Germinal center (tissue), 1 donor: ENCODE measurements at regions not wholly inside any gene's neighbourhood (a gene's known extent, or its start where the extent isn't known, plus 50 kb on each side); places are given as distances from the start of the nearest gene placed in this dataset.
"Not testable (repeated sequence)": the region's sequence is repeated elsewhere in the genome, so short reads cannot be mapped to it uniquely, and the experiment has no call there.

ENCODE experiments used
- DNase-seq: peaks from one replicate; pipeline ENCODE4 v3.0.0; 2012; ENCODE audit warnings: mixed read lengths, low spot score

GRCh38 chr6:28802417-28803336 is 121.1 kb downstream of the TRIM27 start:
- DNase-seq = no peak

DNA sequence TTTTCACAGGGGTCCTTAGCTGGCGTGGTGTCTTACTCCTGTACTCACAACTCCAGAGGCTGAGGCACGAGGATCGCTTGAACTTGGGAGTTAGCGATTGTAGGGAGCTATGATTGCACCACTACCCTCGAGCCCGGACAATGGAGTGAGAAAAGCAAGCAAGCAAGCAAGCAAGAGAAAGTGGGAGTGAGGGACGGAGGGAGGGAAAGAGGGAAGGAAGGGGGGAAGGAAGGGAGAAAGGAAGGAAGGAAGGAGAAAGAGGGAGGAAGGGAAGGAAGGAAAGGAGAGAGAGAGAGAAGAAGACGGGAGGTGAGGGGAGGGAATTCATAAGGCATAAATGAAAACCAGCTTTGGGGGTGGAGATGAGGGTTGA is 120.5 kb downstream of the TRIM27 start:
- DNase-seq = no peak

- DNase-seq = no peak
Observed at GRCh38 chr6:28807682-28808280, 116.0 kb downstream of the TRIM27 start.

- no peak for DNase-seq
Observed at GRCh38 chr6:28808383-28808782, 115.4 kb downstream of the TRIM27 start.

DNA sequence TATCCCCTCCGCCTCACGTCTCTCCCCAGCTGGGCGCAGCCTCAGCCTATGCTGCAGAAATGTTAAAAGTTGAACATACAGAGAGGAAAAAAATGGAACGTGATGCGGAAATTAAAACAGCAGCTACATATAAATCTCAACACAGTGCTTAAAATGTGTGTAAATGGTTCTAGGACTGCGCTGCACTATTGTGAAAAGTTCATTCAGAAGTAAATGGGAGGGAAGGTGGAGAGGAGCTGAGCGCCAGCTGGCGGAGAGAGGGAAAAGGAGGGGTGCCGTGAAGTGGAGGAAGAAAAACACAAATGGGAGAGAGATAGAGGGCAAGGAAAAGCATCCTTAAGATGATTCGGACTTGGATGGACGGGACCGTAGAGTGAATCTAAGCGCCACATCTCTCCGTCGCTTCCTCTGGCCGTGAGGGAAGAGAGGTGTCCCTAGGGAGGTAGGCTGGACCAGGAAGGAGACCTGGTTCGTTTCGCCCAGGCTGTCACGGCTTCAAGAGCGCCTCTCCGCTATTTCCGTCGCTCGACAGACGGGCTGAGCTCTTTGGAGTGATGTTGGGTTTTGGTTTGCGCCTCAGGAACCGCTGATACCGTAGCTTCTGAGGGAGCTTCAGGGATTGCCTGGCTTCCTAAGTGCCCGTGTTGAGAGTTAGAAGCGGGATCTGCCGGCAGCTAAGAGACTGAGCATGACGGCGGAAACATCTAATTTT is 113.7 kb downstream of the TRIM27 start:
- no peak for DNase-seq

GRCh38 chr6:28810659-28811053 is 113.1 kb downstream of the TRIM27 start:
- no peak for DNase-seq

DNA sequence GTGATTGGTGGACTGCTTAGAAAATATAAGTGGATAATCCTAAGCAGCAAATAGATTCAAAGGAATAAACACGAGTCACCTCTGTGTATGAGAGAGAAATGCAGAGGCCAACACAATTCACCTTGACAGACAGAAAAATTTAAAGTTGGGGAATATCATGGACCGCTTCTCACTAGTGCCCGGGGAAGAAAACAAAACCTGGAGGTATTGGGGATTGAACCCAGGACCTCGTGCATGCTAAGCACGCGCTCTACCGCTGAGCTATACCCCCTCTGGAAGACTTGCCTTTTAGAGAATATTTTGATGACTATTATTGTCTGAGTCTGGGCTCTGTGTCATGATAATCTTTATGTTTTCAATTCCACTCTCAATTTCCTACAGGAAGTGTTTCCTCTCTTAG is 111.9 kb downstream of the TRIM27 start:
- no peak for DNase-seq

DNA sequence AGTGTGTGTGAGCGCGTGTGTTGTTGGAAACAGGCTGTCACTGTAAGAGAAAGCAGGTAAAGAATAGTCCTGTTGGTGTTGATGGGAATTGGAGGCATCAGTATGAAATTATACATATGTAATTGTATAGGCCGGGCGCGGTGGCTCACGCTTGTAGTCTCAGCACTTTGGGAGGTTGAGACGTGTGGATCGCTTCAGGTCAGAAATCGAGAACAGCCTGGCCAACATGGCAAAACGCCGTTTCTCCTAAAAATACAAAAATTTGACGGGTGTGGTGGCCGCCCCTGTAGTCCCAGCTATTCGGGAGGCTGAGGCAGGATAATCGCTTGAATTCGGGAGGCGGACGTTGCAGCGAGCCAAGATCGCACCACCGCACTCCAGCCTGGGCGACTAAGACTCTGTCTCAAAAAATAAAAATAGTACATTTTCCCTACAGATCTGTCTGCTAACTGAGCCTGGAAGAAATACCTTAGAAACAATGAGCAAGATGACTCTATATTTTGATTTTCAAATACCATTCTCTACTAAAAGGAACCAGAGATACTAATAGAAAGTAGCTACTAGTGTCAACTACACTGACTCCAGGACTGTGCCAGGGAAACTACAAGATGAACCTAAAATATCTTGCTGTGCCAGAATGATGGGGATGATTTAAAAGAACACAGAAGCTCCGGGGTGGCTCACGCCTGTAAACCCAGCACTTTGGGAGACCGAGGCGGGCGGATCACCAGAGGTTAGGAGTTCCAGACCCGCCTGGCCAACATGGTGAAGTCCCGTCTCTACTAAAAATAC is 110.8 kb downstream of the TRIM27 start:
- DNase-seq = no peak

- no peak for DNase-seq
Observed at GRCh38 chr6:28814032-28814976, 109.5 kb downstream of the TRIM27 start.

DNA sequence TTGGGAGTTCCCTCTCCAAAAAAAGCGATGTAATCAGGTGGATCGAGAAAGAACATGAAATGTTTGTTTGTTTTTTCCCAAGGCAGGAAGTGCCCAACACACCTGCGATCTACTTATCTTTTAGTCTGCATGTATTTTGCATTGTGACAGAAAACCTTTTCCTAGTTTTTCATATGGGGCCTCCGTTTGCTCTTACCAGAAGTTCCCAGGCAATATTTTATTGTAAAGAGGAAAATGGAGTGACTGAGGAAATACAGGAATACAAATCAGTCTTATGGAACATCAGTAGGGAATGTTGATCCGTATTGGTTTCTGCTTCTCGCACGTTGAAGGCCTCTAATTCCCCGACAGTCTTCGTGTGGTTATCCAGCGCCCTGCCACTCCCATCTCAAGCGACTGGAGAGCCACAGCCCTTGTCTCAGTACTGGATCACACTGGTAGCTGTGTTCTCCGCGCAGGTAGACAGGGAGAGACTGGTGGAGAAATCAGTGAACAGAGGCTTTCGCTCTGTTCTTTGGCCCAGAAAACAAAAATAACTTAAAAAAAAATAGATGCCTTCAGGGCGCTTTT is 107.4 kb downstream of the TRIM27 start:
- DNase-seq = no peak

DNA sequence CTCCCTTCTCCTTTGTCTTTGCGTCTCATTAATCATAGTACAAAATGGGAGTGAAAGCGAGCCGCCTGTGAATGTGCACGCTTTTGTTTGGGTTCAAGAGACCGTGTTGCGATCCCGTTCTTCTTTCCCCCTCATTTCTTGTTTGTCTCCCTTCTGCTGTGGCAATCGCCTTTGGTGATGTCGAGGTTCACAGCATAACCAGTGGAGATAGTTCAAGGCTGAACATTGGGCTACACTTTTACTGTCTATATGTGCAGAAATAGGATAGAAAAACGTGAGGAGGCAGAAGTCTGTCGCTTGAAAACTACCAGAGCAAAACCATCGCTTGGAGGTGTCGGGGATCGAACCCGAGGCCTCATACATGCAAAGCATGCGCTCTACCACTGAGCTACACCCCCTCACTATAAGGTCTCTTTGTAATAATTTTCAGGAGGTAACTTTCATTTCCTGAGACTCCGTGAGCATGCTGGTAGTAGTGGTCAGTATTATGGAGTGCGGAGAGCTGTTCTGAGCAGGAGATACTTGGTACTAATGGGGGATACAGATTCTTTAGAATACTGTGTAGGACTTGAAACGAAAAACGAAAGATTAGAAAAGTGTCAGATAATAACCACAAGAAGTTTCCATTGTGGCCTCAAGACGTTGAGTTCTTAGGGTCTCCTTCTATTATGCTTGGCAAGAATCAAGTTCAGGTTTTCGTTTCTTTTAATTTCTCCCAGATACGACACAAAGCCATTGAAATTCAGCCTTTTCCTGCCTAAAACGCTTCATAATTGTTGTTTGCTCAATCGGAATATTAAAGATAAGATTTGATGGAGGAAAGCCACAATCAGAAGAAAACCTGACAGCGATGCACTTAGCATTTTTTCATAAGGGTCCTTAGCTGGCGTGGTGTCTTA is 106.6 kb downstream of the TRIM27 start:
- DNase-seq = no peak

GRCh38 chr6:28817808-28818145 is 106.0 kb downstream of the TRIM27 start:
- no peak for DNase-seq

DNA sequence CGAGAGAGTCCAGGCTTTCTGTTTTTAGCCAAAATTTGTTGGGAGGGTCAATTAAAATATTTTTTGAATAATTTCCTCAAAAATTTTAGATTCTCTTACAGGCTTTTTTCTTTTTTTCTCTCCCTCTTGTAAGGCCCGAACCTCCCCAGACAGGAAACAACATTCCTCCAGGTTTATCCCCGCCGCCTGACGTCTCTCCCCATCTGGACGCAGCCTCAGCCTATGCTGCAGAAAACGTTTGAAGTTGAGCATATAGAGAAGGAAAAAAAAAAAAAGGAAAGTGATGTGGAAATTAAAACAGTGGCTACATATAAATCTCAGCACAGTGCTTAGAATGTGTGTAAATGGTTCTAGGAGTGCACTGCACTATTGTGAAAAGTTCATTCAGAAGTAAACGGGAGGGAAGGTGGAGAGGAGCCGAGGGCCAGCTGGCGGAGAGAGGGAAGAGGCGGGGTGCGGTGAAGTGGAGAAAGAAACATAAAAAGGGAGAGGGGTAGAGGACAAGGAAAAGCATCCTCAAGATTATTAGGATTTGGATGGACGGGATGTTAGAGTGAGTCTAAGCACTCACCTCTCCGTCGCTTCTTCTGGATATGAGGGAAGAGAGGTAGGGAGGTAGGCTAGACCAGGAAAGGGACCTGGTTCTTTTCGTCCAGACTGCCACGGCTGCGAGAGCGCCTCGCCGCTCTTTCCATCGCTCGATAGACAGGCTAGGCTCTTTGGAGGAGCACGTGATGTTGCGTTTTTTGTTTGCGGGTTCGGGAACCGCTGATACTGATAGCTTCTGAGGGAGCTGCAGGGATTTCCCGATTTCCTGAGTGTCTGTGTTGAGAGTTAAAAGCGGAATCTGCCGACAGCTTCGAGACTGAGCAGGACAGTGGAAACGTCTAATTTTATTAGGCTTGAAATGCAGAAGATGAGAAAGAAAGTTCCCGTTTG is 98.7 kb downstream of the TRIM27 start:
- DNase-seq = no peak

GRCh38 chr6:28825732-28826293 is 98.0 kb downstream of the TRIM27 start:
- no peak for DNase-seq

- not testable (repeated sequence) for DNase-seq
Observed at GRCh38 chr6:28831683-28832082, 92.1 kb downstream of the TRIM27 start.

- not testable (repeated sequence) for DNase-seq
Observed at GRCh38 chr6:28836703-28837102, 87.1 kb downstream of the TRIM27 start.

DNA sequence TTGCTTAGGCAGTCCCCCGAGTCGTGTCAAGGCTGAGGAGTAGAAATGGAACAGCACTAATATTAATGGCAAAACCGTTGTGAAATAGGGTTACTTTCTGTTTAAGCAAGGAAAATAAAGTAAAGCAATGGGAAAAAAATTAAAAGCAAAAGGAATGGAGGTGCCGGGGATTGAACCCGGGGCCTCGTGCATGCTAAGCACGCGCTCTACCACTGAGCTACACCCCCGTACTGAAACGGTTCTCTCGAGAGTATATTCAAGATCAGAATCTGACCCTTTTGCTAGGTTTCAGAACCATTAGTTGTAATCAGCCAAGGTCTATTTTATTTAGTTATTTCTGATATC is 85.5 kb downstream of the TRIM27 start:
- peak; percentile 39 for DNase-seq
